HG03442 (cell line): ENCODE measurements at regions not wholly inside any gene's neighbourhood (a gene's known extent, or its start where the extent isn't known, plus 50 kb on each side); places are given as distances from the start of the nearest gene placed in this dataset.
"Not testable (repeated sequence)": the region's sequence is repeated elsewhere in the genome, so short reads cannot be mapped to it uniquely, and the experiment has no call there.

Source experiments
- ATAC-seq: cut with Tn5 transposase; IDR thresholded peaks from one replicate; pipeline ENCODE4 v1.9.1; 2021; ENCODE audit warnings: mild to moderate bottlenecking, moderate library complexity; ENCODE audit not compliant: unreplicated experiment

DNA sequence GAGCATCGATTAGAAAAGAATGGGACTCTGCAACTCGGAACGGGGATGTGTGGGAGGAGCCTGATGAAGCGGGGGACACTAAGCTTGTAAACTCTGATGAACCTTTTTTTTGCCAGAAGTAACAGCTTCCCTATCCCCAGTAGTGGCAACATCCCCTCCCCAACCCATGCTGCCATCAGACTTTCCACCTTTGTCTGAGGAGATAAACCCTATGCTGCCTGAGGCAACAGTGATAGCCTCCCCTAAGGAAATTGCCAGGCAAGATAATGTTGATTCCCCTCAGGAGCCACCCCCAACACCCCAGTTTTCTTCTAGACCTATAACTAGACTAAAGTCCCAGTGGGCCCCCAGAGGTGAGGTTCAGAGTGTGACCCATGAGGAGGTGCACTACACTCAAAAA is 173.7 kb downstream of the AKR1D1 start:
- ATAC-seq = no peak

DNA sequence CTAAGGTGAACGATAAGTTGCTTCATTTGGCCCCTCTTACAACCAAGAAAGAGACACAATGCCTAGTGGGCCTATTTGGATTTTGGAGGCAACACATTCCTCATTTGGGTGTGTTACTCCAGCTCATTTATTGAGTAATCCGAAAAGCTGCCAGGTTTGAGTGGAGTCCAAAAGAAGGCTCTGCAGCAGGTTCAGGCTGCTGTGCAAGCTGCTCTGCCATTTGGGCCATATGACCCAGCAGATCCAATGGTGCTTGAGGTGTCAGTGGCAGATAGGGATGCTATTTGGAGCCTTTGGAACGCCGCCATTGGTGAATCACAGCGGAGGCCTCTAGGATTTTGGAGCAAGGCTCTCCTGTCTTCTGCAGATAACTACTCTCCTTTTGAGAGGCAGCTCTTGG is 176.4 kb downstream of the AKR1D1 start:
- ATAC-seq = not testable (repeated sequence)

DNA sequence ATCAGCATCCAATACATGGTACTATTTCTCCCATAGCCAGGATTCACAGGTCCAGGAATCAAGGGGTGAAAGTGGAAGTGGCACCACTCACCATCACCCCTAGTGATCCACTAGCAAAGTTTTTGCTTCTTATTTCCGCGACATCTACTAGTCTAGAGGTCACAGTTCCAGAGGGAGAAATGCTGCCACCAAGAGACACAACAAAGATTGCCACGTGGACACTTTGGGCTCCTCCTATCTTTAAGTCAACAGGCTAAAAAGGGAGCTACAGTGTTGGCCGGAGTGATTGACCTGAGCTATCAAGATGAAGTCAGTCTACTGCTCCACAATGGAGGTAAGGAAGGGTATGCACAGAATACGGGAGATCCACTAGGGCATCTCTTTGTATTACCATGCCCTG is 178.2 kb downstream of the AKR1D1 start:
- ATAC-seq = no peak

- ATAC-seq = no peak
Measured at GRCh38 chr7:138257459-138258196, 181.4 kb downstream of the AKR1D1 start.

DNA sequence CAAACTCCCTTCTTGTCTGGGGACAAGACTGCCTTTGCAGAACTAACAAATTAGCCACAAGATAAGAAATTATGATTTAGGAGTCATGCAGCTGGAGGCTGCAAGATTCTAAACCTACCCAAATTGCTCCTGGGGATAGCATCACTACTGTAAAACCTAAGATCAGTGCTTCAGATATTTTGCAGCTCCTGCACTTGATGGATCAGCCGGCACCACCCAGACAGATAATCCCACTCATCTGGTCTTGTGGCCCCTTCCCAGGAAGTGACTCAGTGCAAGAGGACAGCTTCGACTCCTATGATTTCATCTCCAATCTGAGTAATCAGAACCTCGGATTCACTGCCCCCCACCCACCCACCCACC is 181.9 kb downstream of the AKR1D1 start:
- ATAC-seq = no peak

GRCh38 chr7:138259675-138260074 is 183.4 kb downstream of the AKR1D1 start:
- ATAC-seq = no peak

DNA sequence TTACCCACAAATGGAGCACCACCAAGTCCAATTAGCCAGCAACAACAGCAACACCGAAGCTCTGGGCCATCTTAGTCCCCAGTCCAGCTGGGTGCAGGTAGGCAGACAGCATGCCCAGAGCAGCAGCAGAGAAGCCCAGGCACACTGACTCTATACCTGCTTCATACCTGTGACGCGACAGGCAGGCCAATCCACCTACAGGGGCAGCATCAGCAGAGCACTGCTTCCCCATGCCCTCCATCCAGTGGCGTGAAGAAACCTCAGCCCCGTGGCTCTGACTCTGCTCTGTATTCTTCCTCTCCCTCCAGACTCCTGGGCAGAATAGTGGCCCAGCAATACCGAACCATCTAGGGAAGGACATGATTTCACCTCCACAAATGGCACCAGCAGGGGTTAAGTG is 191.7 kb downstream of the AKR1D1 start:
- no peak for ATAC-seq

DNA sequence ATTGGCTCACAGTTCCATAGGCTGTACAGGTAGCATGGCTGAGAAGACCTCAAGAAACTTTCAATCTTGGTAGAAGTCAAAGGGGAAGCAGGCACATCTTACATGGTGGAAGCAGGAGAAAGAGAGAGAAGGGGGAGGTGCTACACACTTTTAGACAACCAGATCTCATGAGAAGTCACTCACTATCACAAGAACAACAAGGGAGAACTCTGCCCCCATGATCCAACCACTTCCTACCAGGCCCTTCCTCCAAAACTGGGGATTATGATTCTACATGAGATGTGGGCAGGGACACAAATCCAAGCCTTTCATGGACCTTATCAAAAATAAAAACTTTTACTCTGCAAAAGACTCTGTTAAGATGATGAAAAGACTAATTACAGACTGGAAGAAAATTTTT is 183.2 kb upstream of the TRIM24 start:
- ATAC-seq = no peak

DNA sequence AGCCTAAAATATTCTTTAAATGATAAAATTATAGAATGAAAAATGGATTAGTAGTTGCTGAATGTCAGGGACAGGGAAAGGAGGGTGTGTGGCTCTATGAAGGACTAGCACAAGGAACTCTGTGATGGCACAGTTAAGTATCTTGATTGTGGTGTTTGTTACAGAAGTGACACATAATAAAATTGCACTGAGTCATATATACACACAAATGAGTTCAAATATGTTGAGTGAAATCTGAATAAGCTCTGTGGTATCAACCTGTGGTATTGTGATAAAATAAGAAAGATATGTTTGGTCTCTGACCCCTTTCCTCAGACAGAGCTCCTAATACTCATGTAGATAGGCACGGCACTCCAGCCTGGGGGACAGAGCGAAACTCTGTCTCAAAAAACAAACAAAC is 181.5 kb upstream of the TRIM24 start:
- ATAC-seq = no peak

DNA sequence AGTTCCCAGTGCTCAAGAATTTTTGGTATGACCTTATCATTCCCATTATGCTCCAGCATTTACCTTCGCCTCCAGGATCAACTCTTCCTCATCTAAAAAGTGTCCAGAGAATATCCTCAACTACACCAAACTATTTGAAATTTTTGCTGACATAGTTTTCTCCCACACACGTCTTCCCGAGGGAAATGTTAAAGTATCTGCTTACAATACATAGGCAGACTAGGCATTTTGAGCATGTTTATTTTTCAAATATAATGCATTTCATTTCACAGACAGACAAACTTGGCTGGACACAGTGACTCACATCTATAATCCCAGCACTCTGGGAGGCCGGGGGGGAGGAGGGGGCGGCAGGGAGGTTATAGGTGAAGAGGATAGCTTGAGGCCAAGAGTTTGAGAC is 177.1 kb upstream of the TRIM24 start:
- no peak for ATAC-seq

GRCh38 chr7:138285129-138285528 is 174.9 kb upstream of the TRIM24 start:
- ATAC-seq = no peak

DNA sequence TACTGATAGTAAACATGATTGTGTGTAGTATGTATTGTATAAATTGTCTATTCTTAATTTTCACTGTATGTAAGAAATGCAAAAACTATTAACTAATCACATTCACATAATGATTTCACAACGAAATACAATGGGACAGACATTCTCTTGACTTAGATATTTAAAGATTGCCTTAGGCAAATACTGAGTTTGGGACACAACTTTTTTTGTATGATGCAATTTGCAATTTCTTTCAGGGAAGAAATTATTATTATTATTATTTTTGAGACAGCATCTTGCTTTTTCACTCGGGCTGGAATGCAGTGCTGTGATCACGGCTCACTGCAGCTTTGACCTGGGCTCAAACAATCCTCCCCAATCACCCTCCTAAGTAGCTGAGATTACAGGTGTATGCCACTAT is 173.2 kb upstream of the TRIM24 start:
- no peak for ATAC-seq

GRCh38 chr7:138287549-138287948 is 172.5 kb upstream of the TRIM24 start:
- no peak for ATAC-seq

GRCh38 chr7:138289082-138289481 is 171.0 kb upstream of the TRIM24 start:
- ATAC-seq = no peak

GRCh38 chr7:138289864-138290263 is 170.2 kb upstream of the TRIM24 start:
- ATAC-seq = no peak

GRCh38 chr7:138292951-138293350 is 167.1 kb upstream of the TRIM24 start:
- no peak for ATAC-seq

DNA sequence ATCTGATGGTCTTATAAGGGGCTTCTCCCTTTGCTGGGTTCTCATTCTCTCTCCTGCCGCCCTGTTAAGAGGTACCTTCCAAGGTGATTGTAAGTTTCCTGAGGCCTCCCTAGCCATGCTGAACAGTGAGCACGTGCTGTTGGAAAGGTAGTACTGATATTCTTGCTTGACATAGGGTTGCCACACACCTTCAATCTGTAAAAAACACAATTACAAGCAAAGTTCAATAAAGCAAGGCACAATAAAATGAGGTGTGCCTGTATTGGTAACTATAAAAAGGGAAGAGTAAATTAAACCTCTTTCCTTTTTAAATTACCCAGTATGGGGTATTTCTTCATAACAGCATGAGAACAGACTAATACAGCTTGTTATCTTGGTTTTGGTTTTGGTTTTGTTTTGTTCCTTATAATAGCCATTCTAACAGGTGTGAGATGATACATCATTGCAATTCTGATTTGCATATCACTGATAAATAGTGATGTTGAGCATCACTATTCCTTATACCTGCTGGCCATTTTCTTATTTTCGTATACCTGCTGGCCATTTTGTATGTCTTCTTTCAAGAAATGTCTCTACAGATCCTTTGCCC is 164.9 kb upstream of the TRIM24 start:
- ATAC-seq = peak; percentile 66

DNA sequence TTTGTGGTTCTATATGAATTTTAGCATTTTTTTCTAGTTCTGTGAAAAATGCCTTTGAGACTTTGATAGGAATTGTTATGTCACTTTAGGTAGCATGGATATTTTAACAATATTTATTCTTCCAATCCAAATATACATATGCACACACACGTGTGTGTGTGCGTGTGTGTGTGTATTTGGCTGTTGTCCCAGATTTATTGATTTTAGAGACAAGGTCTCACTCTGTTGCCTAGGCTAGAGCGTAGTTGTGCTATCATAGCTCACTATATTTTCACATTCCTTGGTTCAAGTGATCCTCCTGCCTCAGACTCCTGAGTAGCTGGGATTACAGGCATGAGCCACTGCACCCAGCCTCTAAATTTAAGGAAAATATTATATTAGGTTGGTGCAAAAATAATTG is 162.5 kb upstream of the TRIM24 start:
- ATAC-seq = no peak

DNA sequence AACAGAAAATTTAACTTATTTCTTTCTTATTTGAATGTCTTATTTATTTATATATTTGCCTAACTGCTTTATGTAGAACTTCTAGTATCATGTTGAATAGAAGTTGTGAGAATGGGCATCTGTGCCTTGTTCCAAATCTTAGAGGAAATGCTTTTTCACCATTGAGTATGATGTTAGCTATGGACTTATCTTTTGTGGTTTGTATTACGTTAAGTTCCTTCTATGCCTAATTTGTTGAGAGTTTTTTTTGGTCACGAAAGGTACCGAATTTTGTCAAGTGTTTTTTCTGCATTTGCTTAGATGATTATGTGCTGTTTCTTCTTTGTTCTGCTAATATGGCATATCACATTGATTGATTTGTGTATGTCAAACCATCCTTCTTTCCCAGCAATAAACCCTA is 161.0 kb upstream of the TRIM24 start:
- ATAC-seq = no peak

DNA sequence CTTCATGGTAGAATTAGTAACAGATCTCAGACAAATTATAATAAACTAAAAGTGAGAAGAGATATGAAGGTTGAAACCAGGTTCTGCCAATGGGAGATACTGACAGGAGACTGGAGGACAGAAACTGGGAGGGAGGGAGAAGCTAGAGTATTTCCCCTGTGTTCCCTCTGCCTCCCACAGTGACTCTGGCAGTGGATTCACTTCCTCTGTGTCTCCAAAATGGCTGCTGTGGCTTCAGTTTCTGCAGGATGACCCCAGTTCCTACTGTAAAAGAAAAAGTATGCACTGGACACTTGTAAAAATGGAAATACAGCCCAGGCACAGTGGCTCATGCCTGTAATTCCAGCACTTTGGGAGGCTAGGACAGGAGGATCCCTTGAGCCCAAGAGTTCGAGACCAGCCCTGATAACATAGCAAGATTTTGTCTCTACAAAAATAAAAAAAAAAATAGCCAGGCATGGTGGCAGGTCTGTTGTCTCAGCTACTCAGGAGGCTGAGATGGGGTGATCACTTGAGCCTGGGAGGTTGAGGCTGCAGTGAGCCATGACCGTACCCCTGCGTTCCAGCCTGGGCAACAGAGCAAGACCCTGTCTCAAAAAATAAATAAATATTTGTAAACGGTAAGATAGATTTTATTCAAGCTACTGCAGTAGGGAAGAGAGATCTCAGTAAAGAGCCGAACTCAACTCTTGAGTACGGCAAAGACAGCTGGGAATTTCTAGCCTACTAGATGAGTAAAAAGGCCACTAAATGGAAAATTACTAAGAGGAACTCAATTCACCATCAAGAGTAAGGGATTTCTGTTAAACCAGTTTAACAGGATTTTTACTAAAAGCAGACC is 156.6 kb upstream of the TRIM24 start:
- ATAC-seq = no peak

GRCh38 chr7:138304071-138304320 is 156.1 kb upstream of the TRIM24 start:
- no peak for ATAC-seq

DNA sequence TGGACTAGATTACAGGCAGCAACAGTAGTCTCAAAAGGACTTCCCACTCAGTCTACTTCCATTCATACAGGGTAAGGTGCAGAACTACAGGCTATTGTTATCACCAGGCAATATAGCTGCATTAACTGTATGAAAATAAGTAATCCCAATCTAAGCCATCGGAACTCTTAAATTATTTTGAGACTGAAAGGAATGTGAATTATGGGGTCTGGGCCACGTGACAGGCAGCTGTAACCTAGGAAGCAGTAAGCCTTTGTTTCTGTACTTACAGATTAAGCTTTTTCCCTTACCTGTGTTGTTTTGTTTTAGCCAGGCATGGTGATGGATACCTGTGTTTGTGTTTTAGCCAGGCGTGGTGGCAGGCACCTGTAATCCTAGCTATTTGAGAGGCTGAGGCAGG is 152.4 kb upstream of the TRIM24 start:
- ATAC-seq = no peak
